ENCODE measurements at regions not wholly inside any gene's neighbourhood (a gene's known extent, or its start where the extent isn't known, plus 50 kb on each side); places are given as distances from the start of the nearest gene placed in this dataset.

GRCh38 chr18:27491772-27492171, 306.7 kb upstream of the CHST9 start:
- H2AFZ ChIP-seq (ENCODE audit: low read depth, low read length), result no peak overlapping the region
- no peaks in the 10 kb centered on the region for H3K9me3 ChIP-seq (replicated peaks; ENCODE audit: control insufficient read depth, insufficient read depth, low read length)
- H3K36me3 ChIP-seq (ENCODE audit: control insufficient read depth in 2 of 2, extremely low read depth in 1 of 2, insufficient read depth in 2 of 2, low read length in 2 of 2), result no peaks in the 10 kb centered on the region
- H3K4me2 ChIP-seq (ENCODE audit: insufficient read depth, low read length), result no peak overlapping the region
- POLR2A ChIA-PET, result no interaction called here
- CTCF ChIA-PET, result no interaction called here
- dilution Hi-C loops (cut with MboI; ENCODE audit: extremely low pct_ligation_motif_present, low sequenced_read_pairs), result no loop called here
- H3K9ac ChIP-seq (replicated peaks; ENCODE audit: extremely low read depth, insufficient read depth, low read length), result no peak overlapping the region
- FAIRE-seq (no peak), DNase-seq (ENCODE audit: low read depth, low spot score) (no peak)
- no peaks in the 10 kb centered on the region for H3K79me2 ChIP-seq (ENCODE audit: control insufficient read depth, insufficient read depth, low read length)
- intact Hi-C loops (cut with micrococcal nuclease), result no loop called here
- no peaks in the 10 kb centered on the region for H4K20me1 ChIP-seq (replicated peaks; ENCODE audit: control insufficient read depth, extremely low read depth, insufficient read depth, low read length)
- no peaks in the 10 kb centered on the region for H3K9me1 ChIP-seq (replicated peaks; ENCODE audit: control insufficient read depth, extremely low read depth, insufficient read depth, low read length)
- H3K4me3 ChIP-seq (replicated peaks in 1 of 3; ENCODE audit: insufficient read depth in 1 of 3, low read depth in 1 of 3, low read length in 3 of 3), result no peak overlapping the region
- H3K27ac ChIP-seq (ENCODE audit: insufficient read depth, low read depth, low read length), result no peak overlapping the region
- H3K4me1 ChIP-seq (ENCODE audit: control insufficient read depth, extremely low read depth, insufficient read depth, low read length), result no peaks in the 10 kb centered on the region
- TF ChIP-seq JUN (IDR thresholded peaks at IDR 0.05; ENCODE audit: borderline replicate concordance, insufficient read depth, insufficient read length, low read depth) (no peak), POLR2A (IDR thresholded peaks at IDR 0.05; ENCODE audit: low read depth, low read length) (no peak), GATA2 (IDR thresholded peaks at IDR 0.05; ENCODE audit: insufficient read depth, insufficient read length, low read depth, low read length) (no peak), FOS (IDR thresholded peaks at IDR 0.05; ENCODE audit: borderline replicate concordance, insufficient read depth, low read length) (no peak), MYC (IDR thresholded peaks at IDR 0.05; ENCODE audit: low read depth, low read length) (no peak), EZH2 (IDR thresholded peaks at IDR 0.05; ENCODE audit: borderline replicate concordance, low read depth, low read length, severe bottlenecking) (no peak), POLR2AphosphoS5 (IDR thresholded peaks at IDR 0.05; ENCODE audit: insufficient read depth, low read depth, low read length) (no peak), MAX (IDR thresholded peaks at IDR 0.05; ENCODE audit: insufficient read depth, insufficient read length) (no peak)
- TF ChIP-seq, protein P1, sequence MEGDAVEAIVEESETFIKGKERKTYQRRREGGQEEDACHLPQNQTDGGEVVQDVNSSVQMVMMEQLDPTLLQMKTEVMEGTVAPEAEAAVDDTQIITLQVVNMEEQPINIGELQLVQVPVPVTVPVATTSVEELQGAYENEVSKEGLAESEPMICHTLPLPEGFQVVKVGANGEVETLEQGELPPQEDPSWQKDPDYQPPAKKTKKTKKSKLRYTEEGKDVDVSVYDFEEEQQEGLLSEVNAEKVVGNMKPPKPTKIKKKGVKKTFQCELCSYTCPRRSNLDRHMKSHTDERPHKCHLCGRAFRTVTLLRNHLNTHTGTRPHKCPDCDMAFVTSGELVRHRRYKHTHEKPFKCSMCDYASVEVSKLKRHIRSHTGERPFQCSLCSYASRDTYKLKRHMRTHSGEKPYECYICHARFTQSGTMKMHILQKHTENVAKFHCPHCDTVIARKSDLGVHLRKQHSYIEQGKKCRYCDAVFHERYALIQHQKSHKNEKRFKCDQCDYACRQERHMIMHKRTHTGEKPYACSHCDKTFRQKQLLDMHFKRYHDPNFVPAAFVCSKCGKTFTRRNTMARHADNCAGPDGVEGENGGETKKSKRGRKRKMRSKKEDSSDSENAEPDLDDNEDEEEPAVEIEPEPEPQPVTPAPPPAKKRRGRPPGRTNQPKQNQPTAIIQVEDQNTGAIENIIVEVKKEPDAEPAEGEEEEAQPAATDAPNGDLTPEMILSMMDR (IDR thresholded peaks at IDR 0.05; ENCODE audit: extremely low read depth in 1 of 2, insufficient read depth in 1 of 2, low read depth in 1 of 2, low read length in 2 of 2), result no peak
- no TSS peak for BruUV-seq (replicated peaks)
- H3K27me3 ChIP-seq (ENCODE audit: control insufficient read depth in 2 of 2, insufficient read depth in 2 of 2, low read length in 2 of 2), result no peaks in the 10 kb centered on the region
